ENCODE measurements at regions not wholly inside any gene's neighbourhood (a gene's known extent, or its start where the extent isn't known, plus 50 kb on each side); places are given as distances from the start of the nearest gene placed in this dataset.

GRCh38 chr9:86636519-86636918, 282.3 kb upstream of the TUT7 start:
- no peak for TF ChIP-seq ZBTB26 (CRISPR knock-in tag; IDR thresholded peaks at IDR 0.05; ENCODE audit: borderline replicate concordance)
- TF ChIP-seq CTCF (CRISPR knock-in tag; IDR thresholded peaks at IDR 0.05): no peak
- TF ChIP-seq GABPB1 (CRISPR knock-in tag; IDR thresholded peaks at IDR 0.05): no peak
- TF ChIP-seq ZNF576 (CRISPR knock-in tag; IDR thresholded peaks at IDR 0.05): no peak
- no peak for TF ChIP-seq HIC2 (CRISPR knock-in tag; IDR thresholded peaks at IDR 0.05; ENCODE audit: low read depth)
- TF ChIP-seq CEBPZ (IDR thresholded peaks at IDR 0.05; ENCODE audit: low read length): no peak
- TF ChIP-seq HOXA9 (CRISPR knock-in tag; IDR thresholded peaks at IDR 0.05; ENCODE audit: borderline replicate concordance): no peak

Data from HepG2 (cell line).